Stimulated activated CD8-positive, alpha-beta memory T cell treated with anti-CD3 and anti-CD28 coated beads, Interleukin-15, amount 100 ng/mL, for 1 hour (primary cell): ENCODE measurements at regions not wholly inside any gene's neighbourhood (a gene's known extent, or its start where the extent isn't known, plus 50 kb on each side); places are given as distances from the start of the nearest gene placed in this dataset.
"Not testable (repeated sequence)": the region's sequence is repeated elsewhere in the genome, so short reads cannot be mapped to it uniquely, and the experiment has no call there.

ENCODE experiments used
- DNase-seq: peaks from one replicate; pipeline ENCODE4 v3.0.0-alpha.2; 2020; ENCODE audit warnings: low read depth

GRCh38 chr6:133051240-133051639, 189.9 kb upstream of the EYA4 start:
- no peak for DNase-seq

GRCh38 chr6:133052465-133052864, 188.7 kb upstream of the EYA4 start:
- DNase-seq: no peak

- no peak for DNase-seq
These were observed 185.7 kb upstream of the EYA4 start for GRCh38 chr6:133055441-133055966.

- no peak for DNase-seq
These were observed 183.8 kb upstream of the EYA4 start for GRCh38 chr6:133057352-133057751.

GRCh38 chr6:133062077-133062476, 179.1 kb upstream of the EYA4 start:
- DNase-seq: no peak

GRCh38 chr6:133062696-133063306, 178.4 kb upstream of the EYA4 start:
- DNase-seq: no peak

- DNase-seq: no peak
These were observed 173.2 kb upstream of the EYA4 start for GRCh38 chr6:133067960-133068359.

- no peak for DNase-seq
These were observed 170.6 kb upstream of the EYA4 start for GRCh38 chr6:133070410-133071043.

- no peak for DNase-seq
These were observed 161.3 kb upstream of the EYA4 start for GRCh38 chr6:133079901-133080300.

GRCh38 chr6:133083248-133083967, 157.7 kb upstream of the EYA4 start:
- DNase-seq: no peak

- DNase-seq: no peak
These were observed 155.7 kb upstream of the EYA4 start for GRCh38 chr6:133085471-133085870.

GRCh38 chr6:133085896-133086295, 155.3 kb upstream of the EYA4 start:
- no peak for DNase-seq

GRCh38 chr6:133088931-133089695, 152.0 kb upstream of the EYA4 start:
- DNase-seq: no peak

GRCh38 chr6:133092199-133092598, 149.0 kb upstream of the EYA4 start:
- no peak for DNase-seq

- DNase-seq: no peak
These were observed 148.4 kb upstream of the EYA4 start for GRCh38 chr6:133092771-133093170.

- DNase-seq: not testable (repeated sequence)
These were observed 147.9 kb upstream of the EYA4 start for GRCh38 chr6:133093211-133093610.

- no peak for DNase-seq
These were observed 147.2 kb upstream of the EYA4 start for GRCh38 chr6:133093956-133094355.

- no peak for DNase-seq
These were observed 143.9 kb upstream of the EYA4 start for GRCh38 chr6:133097208-133097607.

GRCh38 chr6:133099573-133099972, 141.6 kb upstream of the EYA4 start:
- DNase-seq: no peak

- no peak for DNase-seq
These were observed 140.3 kb upstream of the EYA4 start for GRCh38 chr6:133100865-133101264.

- DNase-seq: no peak
These were observed 139.4 kb upstream of the EYA4 start for GRCh38 chr6:133101790-133102189.

GRCh38 chr6:133106934-133107333, 134.2 kb upstream of the EYA4 start:
- no peak for DNase-seq
